GM12878 (cell line): ENCODE measurements at regions not wholly inside any gene's neighbourhood (a gene's known extent, or its start where the extent isn't known, plus 50 kb on each side); places are given as distances from the start of the nearest gene placed in this dataset.

Experiments used
- ATAC-seq: fragments of 200-7000 bp; cut with Tn5 transposase; 3 replicates; pipeline ENCODE4 v1.9.1; 2020; ENCODE audit warnings: mild to moderate bottlenecking, moderate library complexity
- BruUV-seq: library from RNA; stranded (reverse); fragments of 400-500 nt; replicated peaks from 2 replicates; lab custom pipeline; 2021; lab: Mats Ljungman, UMichigan
- CTCF ChIA-PET: fragments of 300-600 bp; sonication (Branson Sonifier 250); formaldehyde crosslinking; extraction: SDS; loops from one replicate; lab custom pipeline; 2021; ENCODE audit warnings: inconsistent platforms; lab: Yijun Ruan, JAX
- POLR2A ChIA-PET: fragments of 350-600 bp; formaldehyde crosslinking; extraction: SDS; loops from one replicate; lab custom pipeline; 2021; ENCODE audit warnings: inconsistent platforms; lab: Charles Lee
- RAD21 ChIA-PET: fragments of 300-600 bp; sonication (Branson Sonifier 250); formaldehyde crosslinking; loops from one replicate; lab custom pipeline; 2023; ENCODE audit warnings: antibody characterized with exemption; ENCODE audit not compliant: unreplicated experiment; lab: Charles Lee
- SMC1A ChIA-PET: fragments of 300-600 bp; sonication (Branson Sonifier 250); formaldehyde crosslinking; loops from one replicate; lab custom pipeline; 2023; ENCODE audit not compliant: unreplicated experiment, uncharacterized antibody; lab: Charles Lee
- DNase-seq: peaks from one replicate; pipeline ENCODE4 v3.0.0-alpha.2; 2011; ENCODE audit warnings: low read depth, low spot score
- FAIRE-seq: peaks from 3 replicates; lab custom pipeline; 2011; peaks lifted over from hg19 to GRCh38; lab: Jason Lieb, UNC
- H2AFZ ChIP-seq: 2 replicates; pipeline ENCODE4 v1.6.0; 2011; ENCODE audit warnings: low read depth, low read length, control low read depth; ENCODE audit not compliant: control insufficient read depth
- H3K27ac ChIP-seq: 2 replicates; pipeline ENCODE4 v1.5.1; 2011; ENCODE audit warnings: control low read depth; ENCODE audit not compliant: control insufficient read depth, insufficient read depth
- H3K27me3 ChIP-seq, 2 experiments: replicated peaks in 1 of 2; 2 replicates each; pipeline versions ENCODE4 v1.6.0 to v1.6.1; 2011; ENCODE audit warnings: low read length in 1 of 2; ENCODE audit not compliant: control insufficient read depth in 2 of 2, insufficient read depth in 2 of 2
- H3K36me3 ChIP-seq, 2 experiments: 2 replicates each; pipeline ENCODE4 v1.5.1; 2011; ENCODE audit warnings: low read length in 1 of 2; ENCODE audit not compliant: control insufficient read depth in 2 of 2, insufficient read depth in 2 of 2
- H3K4me1 ChIP-seq: 2 replicates; pipeline ENCODE4 v1.6.1; 2011; ENCODE audit warnings: mild to moderate bottlenecking, low read length, moderate library complexity, mixed read lengths; ENCODE audit not compliant: control insufficient read depth, insufficient read depth
- H3K4me2 ChIP-seq: 2 replicates; pipeline ENCODE4 v1.6.0; 2011; ENCODE audit warnings: control low read depth; ENCODE audit not compliant: control insufficient read depth, insufficient read depth
- H3K4me3 ChIP-seq: fragments of 200-600 bp; sonication (generic); 2 replicates; pipeline ENCODE4 v1.5.1; 2016
- H3K79me2 ChIP-seq: 2 replicates; pipeline ENCODE4 v1.6.0; 2011; ENCODE audit warnings: low read length; ENCODE audit not compliant: control insufficient read depth, insufficient read depth
- H3K9ac ChIP-seq: 2 replicates; pipeline ENCODE4 v1.8.0; 2011; ENCODE audit warnings: low read length, control low read depth, mixed read lengths; ENCODE audit not compliant: control insufficient read depth, insufficient read depth
- H3K9me3 ChIP-seq: replicated peaks from 3 replicates; pipeline ENCODE4 v1.5.1; 2011; ENCODE audit warnings: mild to moderate bottlenecking, low read length; ENCODE audit not compliant: control insufficient read depth, insufficient read depth
- H4K20me1 ChIP-seq: 2 replicates; pipeline ENCODE4 v1.6.0; 2011; ENCODE audit not compliant: control insufficient read depth, insufficient read depth
- ASH2L ChIP-seq: fragments of 300-600, 200-600 bp; sonication (generic); IDR thresholded peaks from 2 replicates; pipeline ENCODE4 v1.6.1; 2017; ENCODE audit warnings: low read depth, mild to moderate bottlenecking, borderline replicate concordance
- BMI1 ChIP-seq: fragments of 450-650 bp; IDR thresholded peaks from 2 replicates; pipeline ENCODE4 v1.6.1; 2016; ENCODE audit warnings: mild to moderate bottlenecking, moderate library complexity, borderline replicate concordance
- CBX5 ChIP-seq: sonication (generic); IDR thresholded peaks from 2 replicates; pipeline ENCODE4 v1.6.1; 2016; ENCODE audit warnings: low read depth, moderate library complexity, mild to moderate bottlenecking, inconsistent platforms
- CREM ChIP-seq: IDR thresholded peaks from 2 replicates; pipeline ENCODE4 v1.6.1; 2014; ENCODE audit warnings: antibody characterized with exemption, low read depth
- E2F4 ChIP-seq: IDR thresholded peaks from 2 replicates; pipeline ENCODE4 v1.6.1; 2012; ENCODE audit warnings: low read depth, low read length, improper control_type of control experiment
- HDAC6 ChIP-seq: fragments of 200-600 bp; sonication (generic); IDR thresholded peaks from one replicate; pipeline ENCODE4 v1.8.0; 2017; ENCODE audit warnings: antibody characterized with exemption; ENCODE audit not compliant: unreplicated experiment
- MAX ChIP-seq: IDR thresholded peaks from 2 replicates; pipeline ENCODE4 v1.6.1; 2012; ENCODE audit warnings: low read depth, low read length, improper control_type of control experiment
- MEF2B ChIP-seq: fragments of 450-650 bp; IDR thresholded peaks from 2 replicates; pipeline ENCODE4 v1.6.1; 2018; ENCODE audit warnings: mild to moderate bottlenecking, moderate library complexity; ENCODE audit not compliant: partially characterized antibody, poor library complexity, severe bottlenecking
- MTA3 ChIP-seq: IDR thresholded peaks from 2 replicates; pipeline ENCODE4 v1.6.1; 2012; ENCODE audit warnings: low read length, inconsistent platforms, borderline replicate concordance
- NBN ChIP-seq: fragments of 450-650 bp; IDR thresholded peaks from 2 replicates; pipeline ENCODE4 v1.6.1; 2016
- NFXL1 ChIP-seq: fragments of 450-650 bp; IDR thresholded peaks from 2 replicates; pipeline ENCODE4 v1.6.1; 2017; ENCODE audit warnings: antibody characterized with exemption, mild to moderate bottlenecking, borderline replicate concordance
- NR2C1 ChIP-seq: fragments of 450-650 bp; IDR thresholded peaks from 2 replicates; pipeline ENCODE4 v1.6.1; 2017; ENCODE audit warnings: antibody characterized with exemption, mild to moderate bottlenecking, moderate library complexity
- PAX5 ChIP-seq: IDR thresholded peaks from 2 replicates; pipeline ENCODE4 v1.6.1; 2011; ENCODE audit warnings: low read depth, low read length, borderline replicate concordance
- POLR2AphosphoS2 ChIP-seq: IDR thresholded peaks from 2 replicates; pipeline ENCODE4 v1.6.1; 2011; ENCODE audit warnings: low read depth, mild to moderate bottlenecking, low read length, improper control_type of control experiment, moderate library complexity
- POLR2AphosphoS5 ChIP-seq: IDR thresholded peaks from 2 replicates; pipeline ENCODE4 v1.6.1; 2011; ENCODE audit warnings: mild to moderate bottlenecking, low read length, inconsistent platforms
- YBX1 ChIP-seq: fragments of 450-650 bp; IDR thresholded peaks from 2 replicates; pipeline ENCODE4 v1.6.1; 2016; ENCODE audit warnings: antibody characterized with exemption
- ZBTB11 ChIP-seq: fragments of 450-650 bp; formaldehyde crosslinking; IDR thresholded peaks from 2 replicates; pipeline ENCODE4 v1.5.0; 2022; ENCODE audit warnings: mild to moderate bottlenecking, missing genetic modification characterization
- ZBTB33 ChIP-seq: fragments of 450-650 bp; IDR thresholded peaks from 2 replicates; pipeline ENCODE4 v1.6.1; 2017; ENCODE audit warnings: mild to moderate bottlenecking
- WGBS: methylation state at CpG from one replicate; pipeline ENCODE4 v1.1.6; 2016; ENCODE audit warnings: low lambda C conversion rate; ENCODE audit not compliant: insufficient replicate concordance, insufficient coverage; ENCODE audit errors: missing lambda C conversion rate; 5-methylcytosine and 5-hydroxymethylcytosine counted together
- in situ Hi-C: fragments of 300-500 bp; cut with MboI; formaldehyde crosslinking; loops from 9 replicates; pipeline ENCODE4 v1.14.3; 2018; ENCODE audit warnings: mixed read lengths
- intact Hi-C: fragments of 100-400 bp; cut with micrococcal nuclease; formaldehyde crosslinking; loops from one replicate; pipeline ENCODE4 v1.14.2; 2022; ENCODE audit not compliant: unreplicated experiment

GRCh38 chr9:14981291-14981950 lies 71.2 kb upstream of the FREM1 start:
- Histone ChIP-seq H2AFZ (no peak overlapping the region), H4K20me1 (no peaks in the 10 kb centered on the region), H3K9me3 (no peaks in the 10 kb centered on the region), H3K36me3 (no peaks in the 10 kb centered on the region), H3K79me2 (no peaks in the 10 kb centered on the region), H3K4me1 (no peaks in the 10 kb centered on the region), H3K27ac (no peak overlapping the region), H3K27me3 (no peaks in the 10 kb centered on the region), H3K4me3 (no peak overlapping the region), H3K9ac (no peak overlapping the region), H3K4me2 (no peak overlapping the region)
- no peak for FAIRE-seq
- DNase-seq, result no peak
- ChIA-PET POLR2A (no interaction called here), SMC1A (interaction anchor here (0.7 kb wide), 1 partner anchor 1553 kb away, joined by 3 read pairs; no protein-coding TSS in a partner anchor), RAD21 (no interaction called here), CTCF (no interaction called here)
- ATAC-seq, result no peak
- BruUV-seq, result no TSS peak
- WGBS, result 11% methylated on average over 3 of the region's 3 CpGs
- intact Hi-C loops (no loop called here), in situ Hi-C loops (no loop called here)
- TF ChIP-seq E2F4, result no peak
- no peak for TF ChIP-seq MTA3
- no peak for TF ChIP-seq NR2C1
- TF ChIP-seq POLR2AphosphoS2, result no peak
- TF ChIP-seq MAX, result no peak
- no peak for TF ChIP-seq ZBTB11 (CRISPR knock-in tag)
- TF ChIP-seq ASH2L, result no peak
- TF ChIP-seq CREM, result no peak
- no peak for TF ChIP-seq NBN
- TF ChIP-seq POLR2AphosphoS5, result no peak
- no peak for TF ChIP-seq ZBTB33
- TF ChIP-seq MEF2B, result no peak
- no peak for TF ChIP-seq NFXL1
- no peak for TF ChIP-seq BMI1
- TF ChIP-seq CBX5, result no peak
- TF ChIP-seq HDAC6, result no peak
- TF ChIP-seq PAX5, result no peak
- TF ChIP-seq YBX1, result no peak
